HepG2 (cell line): ENCODE measurements at regions not wholly inside any gene's neighbourhood (a gene's known extent, or its start where the extent isn't known, plus 50 kb on each side); places are given as distances from the start of the nearest gene placed in this dataset.
A peak's percentile ranks its signal among the peaks of the same experiment; 100 is the strongest.

Source experiments
- ATAC-seq: fragments of 200-7000 bp; cut with Tn5 transposase; 3 replicates; pipeline ENCODE4 v1.9.1; 2020; ENCODE audit warnings: mild to moderate bottlenecking, moderate library complexity
- BruUV-seq: library from RNA; stranded (reverse); fragments of 400-500 nt; replicated peaks from 2 replicates; lab custom pipeline; 2021; lab: Mats Ljungman, UMichigan
- CTCF ChIA-PET: fragments of 300-600 bp; formaldehyde crosslinking; extraction: SDS; loops from one replicate; lab custom pipeline; 2021; ENCODE audit warnings: low total read pairs, inconsistent platforms, low intra/inter-chr PET ratio; lab: Yijun Ruan, JAX
- POLR2A ChIA-PET: fragments of 350-600 bp; sonication (Branson Sonifier 250); formaldehyde crosslinking; loops from one replicate; lab custom pipeline; 2020; ENCODE audit warnings: antibody characterized with exemption, inconsistent platforms; lab: Yijun Ruan, JAX
- DNase-seq: peaks from one replicate; pipeline ENCODE4 v3.0.0-alpha.2; 2015; ENCODE audit warnings: low spot score
- FAIRE-seq: peaks from 3 replicates; lab custom pipeline; 2011; peaks lifted over from hg19 to GRCh38; lab: Jason Lieb, UNC
- H2AFZ ChIP-seq: one replicate; pipeline ENCODE4 v1.6.1; 2011; ENCODE audit warnings: low read length, inconsistent platforms
- H3K27ac ChIP-seq: fragments of 300-600 bp; 3 replicates; pipeline ENCODE4 v1.8.0; 2011; ENCODE audit warnings: mixed run types, mild to moderate bottlenecking, mixed read lengths, low read length, inconsistent platforms; ENCODE audit not compliant: insufficient read depth; ENCODE audit errors: extremely low read length
- H3K27me3 ChIP-seq, 2 experiments: fragments of 200-600 bp in 1 of 2; 2 replicates in 1 of 2; 3 replicates in 1 of 2; pipeline versions ENCODE4 v1.6.0 to v1.8.0; 2011; ENCODE audit warnings: low read length in 2 of 2, mild to moderate bottlenecking in 2 of 2, moderate library complexity in 2 of 2, inconsistent platforms in 1 of 2; ENCODE audit not compliant: insufficient read depth in 2 of 2, control insufficient read depth in 1 of 2
- H3K36me3 ChIP-seq, 2 experiments: fragments of 200-600 bp in 1 of 2; replicated peaks in 1 of 2; 2 replicates in 1 of 2; 3 replicates in 1 of 2; pipeline versions ENCODE4 v1.5.1 to v1.8.0; 2011; ENCODE audit warnings: low read length in 2 of 2, inconsistent platforms in 1 of 2; ENCODE audit not compliant: insufficient read depth in 2 of 2, control insufficient read depth in 1 of 2
- H3K4me1 ChIP-seq: 2 replicates; pipeline ENCODE4 v1.5.1; 2012; ENCODE audit warnings: low read length, inconsistent platforms; ENCODE audit not compliant: insufficient read depth
- H3K4me2 ChIP-seq: 2 replicates; pipeline ENCODE4 v1.6.0; 2011; ENCODE audit warnings: low read depth, low read length, inconsistent platforms
- H3K4me3 ChIP-seq, 3 experiments: fragments of 200-600 bp in 1 of 3; sonication (generic), shearing (Covaris generic) in 1 of 3; replicated peaks in 1 of 3; 2 replicates each; pipeline ENCODE4 v1.5.1; 2011 to 2016; ENCODE audit warnings: low read length in 3 of 3, inconsistent platforms in 2 of 3, low read depth in 2 of 3, mild to moderate bottlenecking in 2 of 3, control low read depth in 1 of 3, mixed read lengths in 1 of 3; ENCODE audit not compliant: insufficient read depth in 1 of 3
- H3K79me2 ChIP-seq: one replicate; pipeline ENCODE4 v1.6.1; 2011; ENCODE audit warnings: low read length, inconsistent platforms; ENCODE audit not compliant: insufficient read depth
- H3K9ac ChIP-seq: 2 replicates; pipeline ENCODE4 v1.6.0; 2011; ENCODE audit warnings: mild to moderate bottlenecking, low read depth, low read length, inconsistent platforms; ENCODE audit not compliant: insufficient read depth
- H3K9me3 ChIP-seq: 2 replicates; pipeline ENCODE4 v1.5.1; 2012; ENCODE audit warnings: mild to moderate bottlenecking, low read length
- H4K20me1 ChIP-seq: 2 replicates; pipeline ENCODE4 v1.6.0; 2011; ENCODE audit warnings: inconsistent platforms, mild to moderate bottlenecking, low read length, moderate library complexity; ENCODE audit not compliant: insufficient read depth
- NAIF1 ChIP-seq: sonication (generic); formaldehyde crosslinking; IDR thresholded peaks from 2 replicates; pipeline ENCODE4 v1.5.0; 2020; ENCODE audit warnings: mild to moderate bottlenecking, missing genetic modification reagents, borderline replicate concordance
- SRF ChIP-seq: IDR thresholded peaks from 2 replicates; pipeline ENCODE4 v1.6.1; 2011; ENCODE audit warnings: mild to moderate bottlenecking, low read depth, low read length, moderate library complexity
- ZNF407 ChIP-seq: sonication (generic); formaldehyde crosslinking; IDR thresholded peaks from one replicate; pipeline ENCODE4 v1.5.1; 2020; ENCODE audit warnings: mild to moderate bottlenecking, missing genetic modification reagents; ENCODE audit errors: not compliant biosample characterization
- WGBS: methylation state at CpG from one replicate; pipeline ENCODE4 v1.1.6; 2017; ENCODE audit warnings: low lambda C conversion rate; 5-methylcytosine and 5-hydroxymethylcytosine counted together
- in situ Hi-C: cut with HindIII; loops from 2 replicates; pipeline ENCODE4 v1.10.0; 2017; ENCODE audit warnings: low pct_unique_long_range_greater_than_20kb; ENCODE audit not compliant: extremely low pct_ligation_motif_present
- intact Hi-C: fragments of 100-400 bp; cut with micrococcal nuclease; formaldehyde crosslinking; loops from one replicate; pipeline ENCODE4 v1.10.0; 2022; ENCODE audit not compliant: unreplicated experiment

- H3K27ac ChIP-seq, result no peak overlapping the region
- no peak for FAIRE-seq
- H2AFZ ChIP-seq, result no peak overlapping the region
- WGBS, result 55% methylated on average over 11 of the region's 11 CpGs
- ATAC-seq, result no peak
- no peak for TF ChIP-seq ZNF407
- peak; percentile 48; the same call in 1 of the 2 replicates for TF ChIP-seq SRF
- TF ChIP-seq NAIF1 (CRISPR knock-in tag), result no peak
- in situ Hi-C loops (no loop called here), intact Hi-C loops (no loop called here)
- no peak for DNase-seq
- H3K36me3 ChIP-seq, result no peaks in the 10 kb centered on the region
- H3K4me1 ChIP-seq, result no peaks in the 10 kb centered on the region
- H3K27me3 ChIP-seq, result peaks cover 0 to 1% of the 10 kb centered on the region in 2 experiments; a peak in 1 of 5 replicates
- no peak overlapping the region for H3K4me2 ChIP-seq
- H4K20me1 ChIP-seq, result no peaks in the 10 kb centered on the region
- CTCF ChIA-PET, result no interaction called here
- no peak overlapping the region for H3K4me3 ChIP-seq
- H3K9me3 ChIP-seq, result no peaks in the 10 kb centered on the region
- H3K9ac ChIP-seq, result no peak overlapping the region
- H3K79me2 ChIP-seq, result no peaks in the 10 kb centered on the region
- no TSS peak for BruUV-seq
- POLR2A ChIA-PET, result no interaction called here
Measured at GRCh38 chr5:1983919-1984695, 101.4 kb upstream of the IRX4 start.
